GM12878 (cell line): ENCODE measurements at regions not wholly inside any gene's neighbourhood (a gene's known extent, or its start where the extent isn't known, plus 50 kb on each side); places are given as distances from the start of the nearest gene placed in this dataset.
A peak's percentile ranks its signal among the peaks of the same experiment; 100 is the strongest.

ENCODE experiments used
- ATAC-seq: fragments of 200-7000 bp; cut with Tn5 transposase; 3 replicates; pipeline ENCODE4 v1.9.1; 2020; ENCODE audit warnings: mild to moderate bottlenecking, moderate library complexity
- BruUV-seq: library from RNA; stranded (reverse); fragments of 400-500 nt; replicated peaks from 2 replicates; lab custom pipeline; 2021; lab: Mats Ljungman, UMichigan
- CTCF ChIA-PET: fragments of 300-600 bp; sonication (Branson Sonifier 250); formaldehyde crosslinking; extraction: SDS; loops from one replicate; lab custom pipeline; 2021; ENCODE audit warnings: inconsistent platforms; lab: Yijun Ruan, JAX
- POLR2A ChIA-PET: fragments of 350-600 bp; formaldehyde crosslinking; extraction: SDS; loops from one replicate; lab custom pipeline; 2021; ENCODE audit warnings: inconsistent platforms; lab: Charles Lee
- RAD21 ChIA-PET: fragments of 300-600 bp; sonication (Branson Sonifier 250); formaldehyde crosslinking; loops from one replicate; lab custom pipeline; 2023; ENCODE audit warnings: antibody characterized with exemption; ENCODE audit not compliant: unreplicated experiment; lab: Charles Lee
- SMC1A ChIA-PET: fragments of 300-600 bp; sonication (Branson Sonifier 250); formaldehyde crosslinking; loops from one replicate; lab custom pipeline; 2023; ENCODE audit not compliant: unreplicated experiment, uncharacterized antibody; lab: Charles Lee
- DNase-seq: peaks from one replicate; pipeline ENCODE4 v3.0.0-alpha.2; 2011; ENCODE audit warnings: low read depth, low spot score
- FAIRE-seq: peaks from 3 replicates; lab custom pipeline; 2011; peaks lifted over from hg19 to GRCh38; lab: Jason Lieb, UNC
- H2AFZ ChIP-seq: 2 replicates; pipeline ENCODE4 v1.6.0; 2011; ENCODE audit warnings: low read depth, low read length, control low read depth; ENCODE audit not compliant: control insufficient read depth
- H3K27ac ChIP-seq: 2 replicates; pipeline ENCODE4 v1.5.1; 2011; ENCODE audit warnings: control low read depth; ENCODE audit not compliant: control insufficient read depth, insufficient read depth
- H3K27me3 ChIP-seq, 2 experiments: replicated peaks in 1 of 2; 2 replicates each; pipeline versions ENCODE4 v1.6.0 to v1.6.1; 2011; ENCODE audit warnings: low read length in 1 of 2; ENCODE audit not compliant: control insufficient read depth in 2 of 2, insufficient read depth in 2 of 2
- H3K36me3 ChIP-seq, 2 experiments: 2 replicates each; pipeline ENCODE4 v1.5.1; 2011; ENCODE audit warnings: low read length in 1 of 2; ENCODE audit not compliant: control insufficient read depth in 2 of 2, insufficient read depth in 2 of 2
- H3K4me1 ChIP-seq: 2 replicates; pipeline ENCODE4 v1.6.1; 2011; ENCODE audit warnings: mild to moderate bottlenecking, low read length, moderate library complexity, mixed read lengths; ENCODE audit not compliant: control insufficient read depth, insufficient read depth
- H3K4me2 ChIP-seq: 2 replicates; pipeline ENCODE4 v1.6.0; 2011; ENCODE audit warnings: control low read depth; ENCODE audit not compliant: control insufficient read depth, insufficient read depth
- H3K4me3 ChIP-seq: fragments of 200-600 bp; sonication (generic); 2 replicates; pipeline ENCODE4 v1.5.1; 2016
- H3K79me2 ChIP-seq: 2 replicates; pipeline ENCODE4 v1.6.0; 2011; ENCODE audit warnings: low read length; ENCODE audit not compliant: control insufficient read depth, insufficient read depth
- H3K9ac ChIP-seq: 2 replicates; pipeline ENCODE4 v1.8.0; 2011; ENCODE audit warnings: low read length, control low read depth, mixed read lengths; ENCODE audit not compliant: control insufficient read depth, insufficient read depth
- H3K9me3 ChIP-seq: replicated peaks from 3 replicates; pipeline ENCODE4 v1.5.1; 2011; ENCODE audit warnings: mild to moderate bottlenecking, low read length; ENCODE audit not compliant: control insufficient read depth, insufficient read depth
- H4K20me1 ChIP-seq: 2 replicates; pipeline ENCODE4 v1.6.0; 2011; ENCODE audit not compliant: control insufficient read depth, insufficient read depth
- CEBPB ChIP-seq, 2 experiments: fragments of 150-350 bp in 1 of 2; IDR thresholded peaks; 2 replicates each; pipeline ENCODE4 v1.6.1; 2012 to 2014; ENCODE audit warnings: low read depth in 2 of 2, low read length in 2 of 2, borderline replicate concordance in 1 of 2, inconsistent platforms in 1 of 2
- CREM ChIP-seq: IDR thresholded peaks from 2 replicates; pipeline ENCODE4 v1.6.1; 2014; ENCODE audit warnings: antibody characterized with exemption, low read depth
- GABPA ChIP-seq: IDR thresholded peaks from 2 replicates; pipeline ENCODE4 v1.6.1; 2014; ENCODE audit warnings: antibody characterized with exemption, low read depth, mild to moderate bottlenecking, inconsistent platforms
- HCFC1 ChIP-seq: fragments of 150-350 bp; IDR thresholded peaks from 2 replicates; pipeline ENCODE4 v1.6.1; 2014; ENCODE audit warnings: low read length
- IKZF2 ChIP-seq, 2 experiments: fragments of 450-650 bp; IDR thresholded peaks; 2 replicates each; pipeline ENCODE4 v1.6.1; 2017; ENCODE audit warnings: mild to moderate bottlenecking in 2 of 2, moderate library complexity in 2 of 2
- PBX3 ChIP-seq: IDR thresholded peaks from 2 replicates; pipeline ENCODE4 v1.6.1; 2011; ENCODE audit warnings: mild to moderate bottlenecking, low read depth, low read length, moderate library complexity; ENCODE audit not compliant: insufficient replicate concordance
- RUNX3 ChIP-seq: IDR thresholded peaks from 2 replicates; pipeline ENCODE4 v1.6.1; 2012; ENCODE audit warnings: low read length, inconsistent platforms
- SRF ChIP-seq, 2 experiments: IDR thresholded peaks; 2 replicates each; pipeline ENCODE4 v1.6.1; 2011; ENCODE audit warnings: low read depth in 2 of 2, low read length in 2 of 2, mild to moderate bottlenecking in 1 of 2, moderate library complexity in 1 of 2
- WGBS: methylation state at CpG from one replicate; pipeline ENCODE4 v1.1.6; 2016; ENCODE audit warnings: low lambda C conversion rate; ENCODE audit not compliant: insufficient replicate concordance, insufficient coverage; ENCODE audit errors: missing lambda C conversion rate; 5-methylcytosine and 5-hydroxymethylcytosine counted together
- in situ Hi-C: fragments of 300-500 bp; cut with MboI; formaldehyde crosslinking; loops from 9 replicates; pipeline ENCODE4 v1.14.3; 2018; ENCODE audit warnings: mixed read lengths
- intact Hi-C: fragments of 100-400 bp; cut with micrococcal nuclease; formaldehyde crosslinking; loops from one replicate; pipeline ENCODE4 v1.14.2; 2022; ENCODE audit not compliant: unreplicated experiment
- TF ChIP-seq, protein P1 (sequence below): fragments of 450-650 bp; IDR thresholded peaks from 2 replicates; pipeline ENCODE4 v1.6.1; 2016; ENCODE audit warnings: mild to moderate bottlenecking, moderate library complexity, borderline replicate concordance
- TF ChIP-seq, protein P2 (sequence below): fragments of 450-650 bp; IDR thresholded peaks from 2 replicates; pipeline ENCODE4 v1.6.1; 2017; ENCODE audit warnings: borderline replicate concordance
- TF ChIP-seq, protein P3 (sequence below): IDR thresholded peaks from 2 replicates; pipeline ENCODE4 v1.6.1; 2012; ENCODE audit warnings: mild to moderate bottlenecking, low read depth, low read length

GRCh38 chr7:106552645-106553445 is 108.1 kb downstream of the CCDC71L start:
- Histone ChIP-seq H3K27ac (peak overlapping the region; percentile 79), H2AFZ (peak overlapping the region; percentile 76), H3K9ac (peak overlapping the region; percentile 3), H3K27me3 (no peaks in the 10 kb centered on the region), H3K4me1 (peaks cover 19% of the 10 kb centered on the region), H3K4me3 (no peak overlapping the region), H3K79me2 (no peaks in the 10 kb centered on the region), H4K20me1 (no peaks in the 10 kb centered on the region), H3K4me2 (peak overlapping the region; percentile 53), H3K9me3 (no peaks in the 10 kb centered on the region; the same call in 2 of the 3 replicates), H3K36me3 (no peaks in the 10 kb centered on the region)
- RAD21 ChIA-PET, result interaction anchor here (0.5 to 5.2 kb wide), 7 partner anchors 9 to 495 kb away, joined by 3 to 30 read pairs (median 4); partner anchors contain the start of gene CCDC71L
- ATAC-seq (peak; percentile 98), FAIRE-seq (peak; percentile 95), DNase-seq (peak; percentile 97)
- POLR2A ChIA-PET, result interaction anchor here (1.2 kb wide), 1 partner anchor 108 kb away, joined by 3 read pairs; the partner anchor contains the start of gene CCDC71L
- CTCF ChIA-PET, result interaction anchor here (1.7 to 4.2 kb wide), 3 partner anchors 9 to 183 kb away, joined by 9 to 40 read pairs (median 13); no protein-coding TSS in a partner anchor
- no TSS peak for BruUV-seq
- intact Hi-C loops (loop anchor here (2.0 to 5.0 kb wide), 2 partner anchors 44 to 58 kb away; no protein-coding TSS in a partner anchor), in situ Hi-C loops (loop anchor here (5.0 kb wide), 1 partner anchor 179 kb away; no protein-coding TSS in a partner anchor)
- SMC1A ChIA-PET, result interaction anchor here (1.2 to 3.0 kb wide), 13 partner anchors 9 to 183 kb away, joined by 3 to 21 read pairs (median 5); no protein-coding TSS in a partner anchor
- WGBS, result under 1% methylated on average over 5 of the region's 5 CpGs
- TF ChIP-seq RUNX3 (peak; percentile 99), CREM (peak; percentile 83), SRF (IDR thresholded peaks at IDR 0.05; ENCODE audit: low read depth in 2 of 2, low read length in 2 of 2) (peak in 1 of 2 experiments; percentile 28; a peak in 1 of 4 replicates), CEBPB (IDR thresholded peaks at IDR 0.05; ENCODE audit: borderline replicate concordance in 1 of 2, low read depth in 2 of 2, low read length in 2 of 2) (no peak), IKZF2 (IDR thresholded peaks at IDR 0.05) (peak; percentile 99), GABPA (no peak), HCFC1 (no peak), PBX3 (no peak)
- TF ChIP-seq, protein P1, sequence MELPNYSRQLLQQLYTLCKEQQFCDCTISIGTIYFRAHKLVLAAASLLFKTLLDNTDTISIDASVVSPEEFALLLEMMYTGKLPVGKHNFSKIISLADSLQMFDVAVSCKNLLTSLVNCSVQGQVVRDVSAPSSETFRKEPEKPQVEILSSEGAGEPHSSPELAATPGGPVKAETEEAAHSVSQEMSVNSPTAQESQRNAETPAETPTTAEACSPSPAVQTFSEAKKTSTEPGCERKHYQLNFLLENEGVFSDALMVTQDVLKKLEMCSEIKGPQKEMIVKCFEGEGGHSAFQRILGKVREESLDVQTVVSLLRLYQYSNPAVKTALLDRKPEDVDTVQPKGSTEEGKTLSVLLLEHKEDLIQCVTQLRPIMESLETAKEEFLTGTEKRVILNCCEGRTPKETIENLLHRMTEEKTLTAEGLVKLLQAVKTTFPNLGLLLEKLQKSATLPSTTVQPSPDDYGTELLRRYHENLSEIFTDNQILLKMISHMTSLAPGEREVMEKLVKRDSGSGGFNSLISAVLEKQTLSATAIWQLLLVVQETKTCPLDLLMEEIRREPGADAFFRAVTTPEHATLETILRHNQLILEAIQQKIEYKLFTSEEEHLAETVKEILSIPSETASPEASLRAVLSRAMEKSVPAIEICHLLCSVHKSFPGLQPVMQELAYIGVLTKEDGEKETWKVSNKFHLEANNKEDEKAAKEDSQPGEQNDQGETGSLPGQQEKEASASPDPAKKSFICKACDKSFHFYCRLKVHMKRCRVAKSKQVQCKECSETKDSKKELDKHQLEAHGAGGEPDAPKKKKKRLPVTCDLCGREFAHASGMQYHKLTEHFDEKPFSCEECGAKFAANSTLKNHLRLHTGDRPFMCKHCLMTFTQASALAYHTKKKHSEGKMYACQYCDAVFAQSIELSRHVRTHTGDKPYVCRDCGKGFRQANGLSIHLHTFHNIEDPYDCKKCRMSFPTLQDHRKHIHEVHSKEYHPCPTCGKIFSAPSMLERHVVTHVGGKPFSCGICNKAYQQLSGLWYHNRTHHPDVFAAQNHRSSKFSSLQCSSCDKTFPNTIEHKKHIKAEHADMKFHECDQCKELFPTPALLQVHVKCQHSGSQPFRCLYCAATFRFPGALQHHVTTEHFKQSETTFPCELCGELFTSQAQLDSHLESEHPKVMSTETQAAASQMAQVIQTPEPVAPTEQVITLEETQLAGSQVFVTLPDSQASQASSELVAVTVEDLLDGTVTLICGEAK, result peak; percentile 17; the same call in 1 of the 2 replicates
- TF ChIP-seq, protein P2, sequence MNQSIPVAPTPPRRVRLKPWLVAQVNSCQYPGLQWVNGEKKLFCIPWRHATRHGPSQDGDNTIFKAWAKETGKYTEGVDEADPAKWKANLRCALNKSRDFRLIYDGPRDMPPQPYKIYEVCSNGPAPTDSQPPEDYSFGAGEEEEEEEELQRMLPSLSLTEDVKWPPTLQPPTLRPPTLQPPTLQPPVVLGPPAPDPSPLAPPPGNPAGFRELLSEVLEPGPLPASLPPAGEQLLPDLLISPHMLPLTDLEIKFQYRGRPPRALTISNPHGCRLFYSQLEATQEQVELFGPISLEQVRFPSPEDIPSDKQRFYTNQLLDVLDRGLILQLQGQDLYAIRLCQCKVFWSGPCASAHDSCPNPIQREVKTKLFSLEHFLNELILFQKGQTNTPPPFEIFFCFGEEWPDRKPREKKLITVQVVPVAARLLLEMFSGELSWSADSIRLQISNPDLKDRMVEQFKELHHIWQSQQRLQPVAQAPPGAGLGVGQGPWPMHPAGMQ, result no peak
- TF ChIP-seq, protein P3, sequence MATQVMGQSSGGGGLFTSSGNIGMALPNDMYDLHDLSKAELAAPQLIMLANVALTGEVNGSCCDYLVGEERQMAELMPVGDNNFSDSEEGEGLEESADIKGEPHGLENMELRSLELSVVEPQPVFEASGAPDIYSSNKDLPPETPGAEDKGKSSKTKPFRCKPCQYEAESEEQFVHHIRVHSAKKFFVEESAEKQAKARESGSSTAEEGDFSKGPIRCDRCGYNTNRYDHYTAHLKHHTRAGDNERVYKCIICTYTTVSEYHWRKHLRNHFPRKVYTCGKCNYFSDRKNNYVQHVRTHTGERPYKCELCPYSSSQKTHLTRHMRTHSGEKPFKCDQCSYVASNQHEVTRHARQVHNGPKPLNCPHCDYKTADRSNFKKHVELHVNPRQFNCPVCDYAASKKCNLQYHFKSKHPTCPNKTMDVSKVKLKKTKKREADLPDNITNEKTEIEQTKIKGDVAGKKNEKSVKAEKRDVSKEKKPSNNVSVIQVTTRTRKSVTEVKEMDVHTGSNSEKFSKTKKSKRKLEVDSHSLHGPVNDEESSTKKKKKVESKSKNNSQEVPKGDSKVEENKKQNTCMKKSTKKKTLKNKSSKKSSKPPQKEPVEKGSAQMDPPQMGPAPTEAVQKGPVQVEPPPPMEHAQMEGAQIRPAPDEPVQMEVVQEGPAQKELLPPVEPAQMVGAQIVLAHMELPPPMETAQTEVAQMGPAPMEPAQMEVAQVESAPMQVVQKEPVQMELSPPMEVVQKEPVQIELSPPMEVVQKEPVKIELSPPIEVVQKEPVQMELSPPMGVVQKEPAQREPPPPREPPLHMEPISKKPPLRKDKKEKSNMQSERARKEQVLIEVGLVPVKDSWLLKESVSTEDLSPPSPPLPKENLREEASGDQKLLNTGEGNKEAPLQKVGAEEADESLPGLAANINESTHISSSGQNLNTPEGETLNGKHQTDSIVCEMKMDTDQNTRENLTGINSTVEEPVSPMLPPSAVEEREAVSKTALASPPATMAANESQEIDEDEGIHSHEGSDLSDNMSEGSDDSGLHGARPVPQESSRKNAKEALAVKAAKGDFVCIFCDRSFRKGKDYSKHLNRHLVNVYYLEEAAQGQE, result no peak
